ENCODE measurements at regions not wholly inside any gene's neighbourhood (a gene's known extent, or its start where the extent isn't known, plus 50 kb on each side); places are given as distances from the start of the nearest gene placed in this dataset.

- TF ChIP-seq ZNF274 (IDR thresholded peaks at IDR 0.05; ENCODE audit: low read depth, low read length): no peak
Measured at GRCh38 chr2:2747797-2748301, 416.8 kb upstream of the MYT1L start.

GRCh38 chr2:2746731-2747130, 415.7 kb upstream of the MYT1L start:
- no peak overlapping the region for H3K4me3 ChIP-seq (ENCODE audit: low read length)
- no peak for TF ChIP-seq ZNF274 (IDR thresholded peaks at IDR 0.05; ENCODE audit: low read depth, low read length)

More at GRCh38 chr2:2747797-2748301, 416.8 kb upstream of the MYT1L start:
- H3K4me3 ChIP-seq (ENCODE audit: low read length): no peak overlapping the region

- no peak overlapping the region for H3K4me3 ChIP-seq (ENCODE audit: low read length)
- no peak for TF ChIP-seq ZNF274 (IDR thresholded peaks at IDR 0.05; ENCODE audit: low read depth, low read length)
Measured at GRCh38 chr2:2744958-2745715, 414.1 kb upstream of the MYT1L start.

GRCh38 chr2:2744107-2744506, 413.0 kb upstream of the MYT1L start:
- no peak overlapping the region for H3K4me3 ChIP-seq (ENCODE audit: low read length)
- TF ChIP-seq ZNF274 (IDR thresholded peaks at IDR 0.05; ENCODE audit: low read depth, low read length): no peak

DNA sequence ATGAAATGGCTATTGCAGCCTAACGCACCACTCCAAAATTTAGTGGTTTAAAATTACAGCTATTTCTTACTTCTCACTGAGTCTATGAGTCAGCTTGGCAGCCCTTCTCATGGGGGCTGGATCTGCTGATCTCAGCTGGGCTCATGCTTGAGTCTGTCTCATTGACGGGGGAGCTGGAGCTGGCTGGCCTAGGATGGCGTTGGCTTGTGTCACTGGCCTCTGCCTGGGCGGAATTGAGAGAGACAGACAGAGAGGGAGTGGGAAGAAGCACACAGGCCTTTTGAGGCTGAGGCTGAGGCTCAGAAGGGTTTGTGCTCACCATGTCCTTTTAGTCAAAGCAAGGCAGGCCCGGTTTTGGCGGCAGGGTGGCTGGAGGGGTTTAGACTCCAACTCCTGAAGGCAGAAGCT, 412.1 kb upstream of the MYT1L start:
- no peak for TF ChIP-seq ZNF274 (IDR thresholded peaks at IDR 0.05; ENCODE audit: low read depth, low read length)
- no peak overlapping the region for H3K4me3 ChIP-seq (ENCODE audit: low read length)

- TF ChIP-seq ZNF274 (IDR thresholded peaks at IDR 0.05; ENCODE audit: low read depth, low read length): no peak
- no peak overlapping the region for H3K4me3 ChIP-seq (ENCODE audit: low read length)
Measured at GRCh38 chr2:2742726-2743125, 411.7 kb upstream of the MYT1L start.

DNA sequence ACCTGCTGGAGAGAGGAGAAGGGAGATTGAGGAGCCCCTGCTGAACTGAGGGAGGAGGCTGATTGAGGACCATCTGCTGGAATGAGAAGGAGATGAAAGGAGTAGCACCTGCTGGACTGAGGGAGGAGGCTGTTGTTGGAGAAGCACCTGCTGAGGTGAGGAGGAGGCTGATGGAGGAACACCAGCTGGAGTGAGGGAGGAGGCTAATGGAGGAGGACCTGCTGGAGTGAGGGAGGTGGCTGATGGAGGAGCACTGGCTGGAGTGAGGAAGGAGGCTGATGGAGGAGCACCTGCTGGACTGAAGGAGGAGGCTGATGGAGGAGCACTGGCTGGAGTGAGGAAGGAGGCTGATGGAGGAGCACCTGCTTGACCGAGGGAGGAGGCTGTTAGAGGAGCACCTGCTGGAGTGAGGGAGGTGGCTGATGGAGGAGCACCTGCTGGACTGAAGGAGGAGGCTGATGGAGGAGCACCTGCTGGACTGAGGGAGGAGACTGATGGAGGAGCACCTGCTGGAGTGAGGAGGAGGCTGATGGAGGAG, 409.2 kb upstream of the MYT1L start:
- TF ChIP-seq ZNF274 (IDR thresholded peaks at IDR 0.05; ENCODE audit: low read depth, low read length): no peak
- H3K4me3 ChIP-seq (ENCODE audit: low read length): no peak overlapping the region

DNA sequence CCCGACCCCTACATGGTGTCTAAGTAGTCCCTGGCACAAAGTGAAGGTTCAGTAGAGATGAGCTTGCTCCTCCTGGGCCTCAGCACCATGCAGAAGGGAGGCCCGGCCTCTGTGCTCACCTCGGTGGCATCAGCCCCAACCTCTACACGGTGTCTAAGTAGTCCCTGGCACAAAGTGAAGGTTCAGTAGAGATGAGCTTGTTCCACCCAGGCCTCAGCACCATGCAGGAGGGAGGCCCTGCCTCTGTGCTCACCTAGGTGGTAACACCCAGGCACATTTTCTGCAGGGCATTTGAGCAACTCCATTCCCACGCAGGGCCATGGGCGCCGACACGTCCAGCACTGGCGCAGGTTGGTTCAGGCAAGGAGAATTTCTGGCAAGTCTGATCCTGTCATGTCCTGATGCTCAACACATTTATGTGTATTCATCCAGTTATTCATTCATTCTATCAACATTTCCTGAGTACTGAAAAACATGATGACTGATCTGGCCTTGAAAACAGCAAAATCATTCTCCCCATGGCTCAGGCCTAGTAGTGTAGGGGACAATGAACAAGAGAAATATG, 408.2 kb upstream of the MYT1L start:
- TF ChIP-seq ZNF274 (IDR thresholded peaks at IDR 0.05; ENCODE audit: low read depth, low read length): no peak
- no peak overlapping the region for H3K4me3 ChIP-seq (ENCODE audit: low read length)

GRCh38 chr2:2738684-2739083, 407.6 kb upstream of the MYT1L start:
- TF ChIP-seq ZNF274 (IDR thresholded peaks at IDR 0.05; ENCODE audit: low read depth, low read length): no peak
- no peak overlapping the region for H3K4me3 ChIP-seq (ENCODE audit: low read length)

DNA sequence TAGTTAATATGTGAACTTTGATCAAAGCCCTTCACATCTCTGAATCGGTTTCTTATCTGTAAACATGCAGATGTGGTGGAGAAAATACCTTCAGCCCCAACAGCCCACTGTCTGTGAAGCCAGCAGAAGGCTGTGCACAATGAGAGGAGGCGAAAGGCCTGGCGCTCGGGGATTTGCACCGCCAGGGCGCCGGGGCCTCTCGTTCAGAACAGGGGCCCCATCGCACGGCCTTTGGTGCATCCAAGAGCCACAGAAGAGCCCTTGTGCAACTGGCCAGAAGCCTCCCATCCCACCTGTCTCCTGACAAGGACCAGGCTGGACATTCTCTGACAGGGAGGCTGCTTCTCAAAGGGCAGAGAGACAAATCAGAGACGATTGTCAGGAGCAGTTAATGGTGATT, 407.2 kb upstream of the MYT1L start:
- TF ChIP-seq ZNF274 (IDR thresholded peaks at IDR 0.05; ENCODE audit: low read depth, low read length): no peak
- no peak overlapping the region for H3K4me3 ChIP-seq (ENCODE audit: low read length)

DNA sequence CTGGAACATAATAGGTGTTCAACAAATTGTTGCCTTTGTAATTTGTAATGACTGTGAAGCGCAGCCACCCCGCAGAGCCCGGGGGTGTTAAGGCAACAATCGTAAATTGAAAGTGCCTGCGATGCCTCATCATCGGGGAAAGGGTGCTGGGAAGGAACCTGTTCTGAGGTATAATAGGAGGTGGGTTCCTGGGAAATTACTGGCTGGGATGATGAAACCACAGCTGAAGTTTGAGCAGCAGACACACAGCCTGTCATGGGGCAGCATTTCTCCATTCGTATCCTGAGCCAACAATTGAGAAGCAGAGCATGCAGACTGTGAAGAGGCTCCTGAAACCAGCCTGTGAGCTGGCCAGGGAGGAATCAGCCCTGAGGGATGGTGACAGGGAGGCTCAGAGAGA, 404.0 kb upstream of the MYT1L start:
- TF ChIP-seq ZNF274 (IDR thresholded peaks at IDR 0.05; ENCODE audit: low read depth, low read length): no peak
- H3K4me3 ChIP-seq (ENCODE audit: low read length): no peak overlapping the region

DNA sequence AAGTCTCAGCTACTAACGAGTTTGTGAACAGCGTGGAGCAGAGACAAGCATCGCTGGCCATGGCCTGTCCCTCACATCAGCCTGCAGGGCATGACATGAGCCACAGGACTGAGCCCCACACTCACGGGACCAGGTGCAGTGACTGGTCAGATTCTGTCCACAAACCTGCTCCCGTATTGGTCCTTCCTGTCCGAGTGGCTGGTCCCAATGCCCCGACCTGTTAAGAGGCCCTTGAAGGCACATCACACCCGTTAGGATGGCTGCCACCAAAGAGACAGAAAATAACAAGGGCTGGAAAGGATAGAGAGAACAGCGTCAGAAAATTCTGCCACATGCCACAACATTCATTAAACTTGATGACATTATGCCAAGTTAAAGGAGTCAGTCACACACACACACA, 403.2 kb upstream of the MYT1L start:
- TF ChIP-seq ZNF274 (IDR thresholded peaks at IDR 0.05; ENCODE audit: low read depth, low read length): no peak
- H3K4me3 ChIP-seq (ENCODE audit: low read length): no peak overlapping the region

DNA sequence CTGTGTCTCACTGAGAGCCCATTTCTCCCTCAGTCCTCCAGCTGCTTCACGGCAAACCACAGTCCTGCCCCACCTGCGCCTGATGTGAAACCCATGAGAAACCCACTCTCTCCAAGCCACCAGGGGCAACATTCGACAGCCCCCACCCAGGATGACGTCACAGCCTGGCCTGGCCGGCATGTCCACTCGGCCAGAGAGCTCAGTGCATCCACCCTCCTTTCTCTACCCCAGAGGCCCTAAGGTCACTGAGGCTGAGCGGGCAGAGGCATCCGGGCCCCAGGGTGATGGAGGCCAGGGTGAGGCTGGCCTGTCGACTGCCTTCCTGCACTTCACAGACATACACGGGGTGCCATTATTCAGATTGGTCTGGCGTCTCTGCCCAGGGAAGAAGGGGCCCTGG, 402.7 kb upstream of the MYT1L start:
- no peak for TF ChIP-seq ZNF274 (IDR thresholded peaks at IDR 0.05; ENCODE audit: low read depth, low read length)
- no peak overlapping the region for H3K4me3 ChIP-seq (ENCODE audit: low read length)

DNA sequence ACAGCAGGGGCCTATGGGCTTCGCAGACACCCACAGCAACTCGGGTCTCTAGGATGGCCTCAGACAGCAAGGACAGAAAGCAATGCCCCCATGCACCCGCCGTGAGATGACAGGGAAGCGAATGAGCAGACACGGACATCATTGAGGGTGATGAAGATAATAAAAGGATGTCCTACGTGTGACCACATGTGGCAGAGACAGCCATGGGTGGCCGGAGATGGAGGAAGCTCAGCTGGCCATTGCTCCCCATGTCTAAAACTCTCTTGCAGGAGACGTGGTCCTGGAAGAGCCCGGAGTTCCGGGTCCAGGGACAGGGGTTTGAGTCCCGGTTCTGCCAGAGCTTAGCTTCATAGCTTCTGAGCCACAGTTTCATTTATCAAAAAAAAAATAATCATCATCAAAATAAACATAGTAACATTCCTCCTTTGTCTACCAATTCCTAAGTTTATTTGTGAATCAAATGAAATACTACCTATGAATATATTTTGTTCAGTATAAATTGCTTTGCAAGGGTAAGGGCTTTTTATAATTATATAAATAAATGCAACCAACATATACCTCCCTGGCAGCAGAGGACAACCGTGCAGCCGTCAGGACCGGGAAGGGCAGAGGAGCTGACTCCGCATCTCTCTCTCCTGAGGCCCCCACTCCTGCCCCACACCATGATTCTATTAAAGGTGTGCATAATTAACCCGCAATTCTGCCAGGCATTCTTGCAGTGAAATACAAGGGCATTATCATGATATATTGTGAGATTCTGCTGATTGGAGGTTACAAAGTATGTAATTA, 401.4 kb upstream of the MYT1L start:
- H3K4me3 ChIP-seq (ENCODE audit: low read length): no peak overlapping the region
- TF ChIP-seq ZNF274 (IDR thresholded peaks at IDR 0.05; ENCODE audit: low read depth, low read length): no peak
